HG03095 (cell line): ENCODE measurements at regions not wholly inside any gene's neighbourhood (a gene's known extent, or its start where the extent isn't known, plus 50 kb on each side); places are given as distances from the start of the nearest gene placed in this dataset.

ENCODE experiments used
- ATAC-seq: cut with Tn5 transposase; IDR thresholded peaks from one replicate; pipeline ENCODE4 v1.9.1; 2021; ENCODE audit warnings: moderate library complexity; ENCODE audit not compliant: unreplicated experiment

- ATAC-seq, result no peak
These were observed 280.4 kb upstream of the GRIP1 start for GRCh38 chr12:66959276-66959675.

- no peak for ATAC-seq
These were observed 281.1 kb upstream of the GRIP1 start for GRCh38 chr12:66960006-66960405.

- no peak for ATAC-seq
These were observed 282.1 kb upstream of the GRIP1 start for GRCh38 chr12:66960704-66961690.

GRCh38 chr12:66962290-66962689 lies 283.4 kb upstream of the GRIP1 start:
- no peak for ATAC-seq

GRCh38 chr12:66963901-66964300 lies 285.0 kb upstream of the GRIP1 start:
- no peak for ATAC-seq

GRCh38 chr12:66964629-66965028 lies 285.8 kb upstream of the GRIP1 start:
- no peak for ATAC-seq

GRCh38 chr12:66965621-66966020 lies 286.7 kb upstream of the GRIP1 start:
- no peak for ATAC-seq

GRCh38 chr12:66971816-66972215 lies 292.9 kb upstream of the GRIP1 start:
- ATAC-seq, result no peak

- ATAC-seq, result no peak
These were observed 292.6 kb upstream of the CAND1 start for GRCh38 chr12:66976526-66976925.

- ATAC-seq, result no peak
These were observed 290.4 kb upstream of the CAND1 start for GRCh38 chr12:66978802-66979201.

- ATAC-seq, result no peak
These were observed 289.9 kb upstream of the CAND1 start for GRCh38 chr12:66979251-66979650.

- no peak for ATAC-seq
These were observed 285.1 kb upstream of the CAND1 start for GRCh38 chr12:66984077-66984476.

GRCh38 chr12:66984962-66985361 lies 284.2 kb upstream of the CAND1 start:
- no peak for ATAC-seq

GRCh38 chr12:66999141-66999540 lies 270.0 kb upstream of the CAND1 start:
- no peak for ATAC-seq

GRCh38 chr12:67001251-67001650 lies 267.9 kb upstream of the CAND1 start:
- no peak for ATAC-seq

GRCh38 chr12:67002720-67003119 lies 266.4 kb upstream of the CAND1 start:
- no peak for ATAC-seq

- no peak for ATAC-seq
These were observed 262.5 kb upstream of the CAND1 start for GRCh38 chr12:67006610-67007009.

GRCh38 chr12:67014642-67015041 lies 254.5 kb upstream of the CAND1 start:
- ATAC-seq, result no peak

GRCh38 chr12:67018105-67018504 lies 251.1 kb upstream of the CAND1 start:
- no peak for ATAC-seq

- ATAC-seq, result no peak
These were observed 250.1 kb upstream of the CAND1 start for GRCh38 chr12:67019070-67019469.

GRCh38 chr12:67025543-67026114 lies 243.5 kb upstream of the CAND1 start:
- no peak for ATAC-seq

GRCh38 chr12:67026487-67027246 lies 242.5 kb upstream of the CAND1 start:
- ATAC-seq, result no peak
